ENCODE measurements at regions not wholly inside any gene's neighbourhood (a gene's known extent, or its start where the extent isn't known, plus 50 kb on each side); places are given as distances from the start of the nearest gene placed in this dataset.
A peak's percentile ranks its signal among the peaks of the same experiment; 100 is the strongest.

- Mint-ChIP-seq H3K27ac (no peak overlapping the region), H3K36me3 (no peaks in the 10 kb centered on the region), H3K4me1 (no peaks in the 10 kb centered on the region), H3K4me3 (no peak overlapping the region), H3K27me3 (peaks cover 1% of the 10 kb centered on the region), H3K9me3 (no peaks in the 10 kb centered on the region)
Observed at GRCh38 chr12:75892731-75893408, 138.7 kb downstream of the PHLDA1 start.

GRCh38 chr12:75891072-75891471 lies 140.5 kb downstream of the PHLDA1 start:
- H3K9me3 Mint-ChIP-seq = no peaks in the 10 kb centered on the region
- no peaks in the 10 kb centered on the region for H3K36me3 Mint-ChIP-seq
- H3K4me1 Mint-ChIP-seq = no peaks in the 10 kb centered on the region
- H3K27me3 Mint-ChIP-seq = peaks cover 1% of the 10 kb centered on the region
- H3K4me3 Mint-ChIP-seq = no peak overlapping the region
- no peak overlapping the region for H3K27ac Mint-ChIP-seq

GRCh38 chr12:75890660-75891059 lies 140.9 kb downstream of the PHLDA1 start:
- Mint-ChIP-seq H3K9me3 (no peaks in the 10 kb centered on the region), H3K4me1 (no peaks in the 10 kb centered on the region), H3K36me3 (no peaks in the 10 kb centered on the region), H3K27ac (no peak overlapping the region), H3K4me3 (no peak overlapping the region), H3K27me3 (peaks cover 1% of the 10 kb centered on the region)

- no peak overlapping the region for H3K4me3 Mint-ChIP-seq
Observed at GRCh38 chr12:75890141-75890540, 141.4 kb downstream of the PHLDA1 start.

GRCh38 chr12:75888874-75889613 lies 142.5 kb downstream of the PHLDA1 start:
- Mint-ChIP-seq H3K27me3 (peaks cover 1% of the 10 kb centered on the region), H3K27ac (no peak overlapping the region), H3K9me3 (no peaks in the 10 kb centered on the region), H3K4me1 (peaks cover 2% of the 10 kb centered on the region), H3K36me3 (no peaks in the 10 kb centered on the region), H3K4me3 (no peak overlapping the region)

More at GRCh38 chr12:75890141-75890540, 141.4 kb downstream of the PHLDA1 start:
- H3K4me1 Mint-ChIP-seq = no peaks in the 10 kb centered on the region
- no peaks in the 10 kb centered on the region for H3K36me3 Mint-ChIP-seq
- H3K9me3 Mint-ChIP-seq = no peaks in the 10 kb centered on the region
- H3K27ac Mint-ChIP-seq = no peak overlapping the region
- H3K27me3 Mint-ChIP-seq = peaks cover 1% of the 10 kb centered on the region

- H3K4me3 Mint-ChIP-seq = no peak overlapping the region
Observed at GRCh38 chr12:75888399-75888798, 143.2 kb downstream of the PHLDA1 start.

GRCh38 chr12:75887979-75888378 lies 143.6 kb downstream of the PHLDA1 start:
- no peak overlapping the region for H3K27ac Mint-ChIP-seq
- H3K9me3 Mint-ChIP-seq = no peaks in the 10 kb centered on the region
- no peak overlapping the region for H3K4me3 Mint-ChIP-seq
- peaks cover 1% of the 10 kb centered on the region for H3K27me3 Mint-ChIP-seq
- H3K4me1 Mint-ChIP-seq = peaks cover 7% of the 10 kb centered on the region
- no peaks in the 10 kb centered on the region for H3K36me3 Mint-ChIP-seq

More at GRCh38 chr12:75888399-75888798, 143.2 kb downstream of the PHLDA1 start:
- H3K36me3 Mint-ChIP-seq = no peaks in the 10 kb centered on the region
- H3K9me3 Mint-ChIP-seq = no peaks in the 10 kb centered on the region
- peaks cover 1% of the 10 kb centered on the region for H3K27me3 Mint-ChIP-seq
- peaks cover 7% of the 10 kb centered on the region for H3K4me1 Mint-ChIP-seq
- H3K27ac Mint-ChIP-seq = no peak overlapping the region

GRCh38 chr12:75884465-75884985 lies 147.1 kb downstream of the PHLDA1 start:
- Mint-ChIP-seq H3K4me3 (no peak overlapping the region), H3K27ac (no peak overlapping the region), H3K36me3 (no peaks in the 10 kb centered on the region), H3K27me3 (no peaks in the 10 kb centered on the region), H3K9me3 (no peaks in the 10 kb centered on the region), H3K4me1 (peaks cover 7% of the 10 kb centered on the region)

GRCh38 chr12:75883241-75883640 lies 148.3 kb downstream of the PHLDA1 start:
- Mint-ChIP-seq H3K4me3 (no peak overlapping the region), H3K36me3 (no peaks in the 10 kb centered on the region), H3K9me3 (no peaks in the 10 kb centered on the region), H3K27ac (no peak overlapping the region), H3K4me1 (peaks cover 11% of the 10 kb centered on the region), H3K27me3 (no peaks in the 10 kb centered on the region)

- Mint-ChIP-seq H3K27ac (no peak overlapping the region), H3K9me3 (no peaks in the 10 kb centered on the region), H3K36me3 (no peaks in the 10 kb centered on the region), H3K4me3 (no peak overlapping the region), H3K27me3 (no peaks in the 10 kb centered on the region), H3K4me1 (peaks cover 19% of the 10 kb centered on the region)
Observed at GRCh38 chr12:75882421-75882820, 149.2 kb downstream of the PHLDA1 start.

- no peak overlapping the region for H3K27ac Mint-ChIP-seq
- no peaks in the 10 kb centered on the region for H3K27me3 Mint-ChIP-seq
- H3K9me3 Mint-ChIP-seq = no peaks in the 10 kb centered on the region
- peaks cover 24% of the 10 kb centered on the region for H3K4me1 Mint-ChIP-seq
- no peak overlapping the region for H3K4me3 Mint-ChIP-seq
- H3K36me3 Mint-ChIP-seq = no peaks in the 10 kb centered on the region
Observed at GRCh38 chr12:75881920-75882319, 149.7 kb downstream of the PHLDA1 start.

GRCh38 chr12:75877763-75878621 lies 153.6 kb downstream of the PHLDA1 start:
- H3K27ac Mint-ChIP-seq = no peak overlapping the region

GRCh38 chr12:75876832-75877762 lies 154.5 kb downstream of the PHLDA1 start:
- peak overlapping the region; percentile 20 for H3K4me3 Mint-ChIP-seq
- peaks cover 29% of the 10 kb centered on the region for H3K4me1 Mint-ChIP-seq
- no peak overlapping the region for H3K27ac Mint-ChIP-seq
- no peaks in the 10 kb centered on the region for H3K27me3 Mint-ChIP-seq
- H3K36me3 Mint-ChIP-seq = no peaks in the 10 kb centered on the region
- peaks cover 10% of the 10 kb centered on the region for H3K9me3 Mint-ChIP-seq

More at GRCh38 chr12:75877763-75878621, 153.6 kb downstream of the PHLDA1 start:
- Mint-ChIP-seq H3K4me1 (peaks cover 29% of the 10 kb centered on the region), H3K4me3 (peak overlapping the region; percentile 3), H3K27me3 (no peaks in the 10 kb centered on the region), H3K36me3 (no peaks in the 10 kb centered on the region), H3K9me3 (peaks cover 10% of the 10 kb centered on the region)

- Mint-ChIP-seq H3K27ac (no peak overlapping the region), H3K4me3 (no peak overlapping the region), H3K27me3 (no peaks in the 10 kb centered on the region), H3K36me3 (no peaks in the 10 kb centered on the region), H3K4me1 (peaks cover 41% of the 10 kb centered on the region), H3K9me3 (peaks cover 10% of the 10 kb centered on the region)
Observed at GRCh38 chr12:75874441-75874840, 157.1 kb downstream of the PHLDA1 start.

Data from activated naive CD4-positive, alpha-beta T cell treated with anti-CD3 and anti-CD28 coated beads, Interleukin-2, amount 50 U/mL, for 24 hours (primary cell).